ENCODE measurements at regions not wholly inside any gene's neighbourhood (a gene's known extent, or its start where the extent isn't known, plus 50 kb on each side); places are given as distances from the start of the nearest gene placed in this dataset.

GRCh38 chr3:107958146-107958545 lies 132.7 kb downstream of the CD47 start:
- no peaks in the 10 kb centered on the region for H3F3A ChIP-seq (replicated peaks; ENCODE audit: insufficient read depth)
- ChIA-PET POLR2A (no interaction called here), CTCF (no interaction called here)
- no peak for TF ChIP-seq ELF1 (IDR thresholded peaks at IDR 0.05)
- TF ChIP-seq NRF1 (IDR thresholded peaks at IDR 0.05; ENCODE audit: low read depth, low read length): no peak
- no peak for TF ChIP-seq MXI1 (IDR thresholded peaks at IDR 0.05; ENCODE audit: low read depth, low read length)
- no peak for TF ChIP-seq POLR2AphosphoS5 (IDR thresholded peaks at IDR 0.05; ENCODE audit: low read depth, low read length)
- no peak for TF ChIP-seq RXRA (IDR thresholded peaks at IDR 0.05; ENCODE audit: borderline replicate concordance, low read depth)
- TF ChIP-seq EP300 (IDR thresholded peaks at IDR 0.05; ENCODE audit: borderline replicate concordance in 1 of 2, low read depth in 1 of 2, low read length in 1 of 2): no peak
- TF ChIP-seq JUND (IDR thresholded peaks at IDR 0.05): no peak
- no peak for TF ChIP-seq USF2 (IDR thresholded peaks at IDR 0.05; ENCODE audit: borderline replicate concordance, low read depth, low read length)
- TF ChIP-seq RCOR1 (IDR thresholded peaks at IDR 0.05; ENCODE audit: low read length): no peak
- no peak for TF ChIP-seq FOSL2 (IDR thresholded peaks at IDR 0.05; ENCODE audit: borderline replicate concordance, low read depth)
- no peak for TF ChIP-seq REST (IDR thresholded peaks at IDR 0.05; ENCODE audit: low read depth, low read length)
- no peak for TF ChIP-seq IRF3 (IDR thresholded peaks at IDR 0.05; ENCODE audit: low read depth, low read length)
- no peak for TF ChIP-seq TAF1 (IDR thresholded peaks at IDR 0.05; ENCODE audit: borderline replicate concordance, low read depth, low read length)
- no peak for TF ChIP-seq TCF12 (IDR thresholded peaks at IDR 0.05)
- no peak overlapping the region for H2AFZ ChIP-seq (ENCODE audit: low read depth)
- no peak for DNase-seq
- no peak overlapping the region for H3K4me3 ChIP-seq (ENCODE audit: low read depth in 2 of 2, low read length in 1 of 2)
- H3K4me2 ChIP-seq: no peak overlapping the region
- H3K27ac ChIP-seq (ENCODE audit: low read depth in 2 of 2, low read length in 1 of 2): no peak overlapping the region; a peak in 1 of 4 replicates
- H3K27me3 ChIP-seq (ENCODE audit: insufficient read depth): no peaks in the 10 kb centered on the region
- 92% methylated on average over 1 of the region's 1 CpG for WGBS (ENCODE audit: low lambda C conversion rate)
- H3K79me2 ChIP-seq (ENCODE audit: insufficient read depth): no peaks in the 10 kb centered on the region
- no peaks in the 10 kb centered on the region for H3K9me3 ChIP-seq
- no peaks in the 10 kb centered on the region for H3K9me2 ChIP-seq
- peaks cover 11 to 19% of the 10 kb centered on the region in 2 experiments; a peak in 3 of 4 replicates for H3K4me1 ChIP-seq (ENCODE audit: control insufficient read depth in 1 of 2, insufficient read depth in 2 of 2, low read depth in 1 of 2, low read length in 1 of 2)
- H3K9ac ChIP-seq: no peak overlapping the region
- H3K36me3 ChIP-seq (replicated peaks in 1 of 2; ENCODE audit: control insufficient read depth in 1 of 2, insufficient read depth in 2 of 2, low read length in 1 of 2): no peaks in the 10 kb centered on the region
- no peaks in the 10 kb centered on the region for H4K20me1 ChIP-seq (ENCODE audit: insufficient read depth)

All from SK-N-SH (cell line).